CD4-positive, alpha-beta T cell treated with Interleukin-15 for 1 hour (primary cell): ENCODE measurements at regions not wholly inside any gene's neighbourhood (a gene's known extent, or its start where the extent isn't known, plus 50 kb on each side); places are given as distances from the start of the nearest gene placed in this dataset.
"Not testable (repeated sequence)": the region's sequence is repeated elsewhere in the genome, so short reads cannot be mapped to it uniquely, and the experiment has no call there.

Experiments used
- DNase-seq: peaks from one replicate; pipeline ENCODE4 v3.0.0-alpha.2; 2020

GRCh38 chr18:47727409-47727808 lies 203.1 kb downstream of the SMAD2 start:
- no peak for DNase-seq

- no peak for DNase-seq
Measured at GRCh38 chr18:47726550-47726949, 203.9 kb downstream of the SMAD2 start.

GRCh38 chr18:47725656-47726055 lies 204.8 kb downstream of the SMAD2 start:
- DNase-seq: no peak

- no peak for DNase-seq
Measured at GRCh38 chr18:47724186-47724975, 206.1 kb downstream of the SMAD2 start.

GRCh38 chr18:47721876-47722275 lies 208.6 kb downstream of the SMAD2 start:
- DNase-seq: no peak

GRCh38 chr18:47720741-47721140 lies 209.7 kb downstream of the SMAD2 start:
- DNase-seq: no peak

GRCh38 chr18:47719096-47719780 lies 211.2 kb downstream of the SMAD2 start:
- DNase-seq: no peak

GRCh38 chr18:47718646-47719045 lies 211.8 kb downstream of the SMAD2 start:
- DNase-seq: no peak

GRCh38 chr18:47717257-47717656 lies 213.2 kb downstream of the SMAD2 start:
- no peak for DNase-seq

GRCh38 chr18:47716632-47717185 lies 213.8 kb downstream of the SMAD2 start:
- no peak for DNase-seq

- DNase-seq: no peak
Measured at GRCh38 chr18:47710451-47710850, 220.0 kb downstream of the SMAD2 start.

- no peak for DNase-seq
Measured at GRCh38 chr18:47709556-47709955, 220.9 kb downstream of the SMAD2 start.

GRCh38 chr18:47708206-47708605 lies 222.3 kb downstream of the SMAD2 start:
- no peak for DNase-seq

- DNase-seq: no peak
Measured at GRCh38 chr18:47701134-47701533, 229.3 kb downstream of the SMAD2 start.

- DNase-seq: no peak
Measured at GRCh38 chr18:47696870-47697269, 233.6 kb downstream of the SMAD2 start.

- no peak for DNase-seq
Measured at GRCh38 chr18:47691611-47692010, 238.8 kb downstream of the SMAD2 start.

GRCh38 chr18:47690778-47691177 lies 239.7 kb downstream of the SMAD2 start:
- DNase-seq: not testable (repeated sequence)

- DNase-seq: no peak
Measured at GRCh38 chr18:47689371-47689770, 241.1 kb downstream of the SMAD2 start.

- no peak for DNase-seq
Measured at GRCh38 chr18:47686806-47687205, 243.7 kb downstream of the SMAD2 start.

GRCh38 chr18:47683774-47684173 lies 246.7 kb downstream of the SMAD2 start:
- DNase-seq: no peak

GRCh38 chr18:47682876-47683275 lies 247.6 kb downstream of the SMAD2 start:
- no peak for DNase-seq

- no peak for DNase-seq
Measured at GRCh38 chr18:47680488-47680887, 250.0 kb downstream of the SMAD2 start.

GRCh38 chr18:47679864-47680263 lies 250.6 kb downstream of the SMAD2 start:
- no peak for DNase-seq

- no peak for DNase-seq
Measured at GRCh38 chr18:47677952-47678351, 252.5 kb downstream of the SMAD2 start.
